Gastroesophageal sphincter (tissue), 3 donors: ENCODE measurements at regions not wholly inside any gene's neighbourhood (a gene's known extent, or its start where the extent isn't known, plus 50 kb on each side); places are given as distances from the start of the nearest gene placed in this dataset.

ENCODE experiments used
- CTCF ChIP-seq, 4 experiments: fragments of 200-600 bp in 2 of 4; fragments of 450-650 bp in 2 of 4; sonication (generic) in 1 of 4; IDR thresholded peaks; one replicate each; pipeline ENCODE4 v1.5.1; 2017 to 2019; ENCODE audit warnings: antibody characterized with exemption in 4 of 4, mild to moderate bottlenecking in 2 of 4, moderate library complexity in 2 of 4
- EP300 ChIP-seq: sonication (generic); formaldehyde crosslinking; IDR thresholded peaks from one replicate; pipeline ENCODE4 v1.6.1; 2017; ENCODE audit warnings: antibody characterized with exemption, mild to moderate bottlenecking
- POLR2A ChIP-seq, 2 donors: fragments of 450-650 bp; IDR thresholded peaks; one replicate each; pipeline ENCODE4 v1.6.1; 2017; ENCODE audit warnings: antibody characterized with exemption in 2 of 2, mild to moderate bottlenecking in 2 of 2, moderate library complexity in 1 of 2
- POLR2AphosphoS5 ChIP-seq: sonication (generic); formaldehyde crosslinking; IDR thresholded peaks from one replicate; pipeline ENCODE4 v1.6.1; 2017; ENCODE audit warnings: antibody characterized with exemption

- no peak for TF ChIP-seq CTCF (IDR thresholded peaks at IDR 0.05)
- TF ChIP-seq POLR2AphosphoS5, result no peak
- TF ChIP-seq POLR2A (IDR thresholded peaks at IDR 0.05), result no peak
- TF ChIP-seq EP300, result no peak
Measured at GRCh38 chr3:127059072-127059471, 76.2 kb downstream of the PLXNA1 start.
